GM23248 (cell line): ENCODE measurements at regions not wholly inside any gene's neighbourhood (a gene's known extent, or its start where the extent isn't known, plus 50 kb on each side); places are given as distances from the start of the nearest gene placed in this dataset.

ENCODE experiments used
- EZH2 ChIP-seq: fragments of 200-600 bp; sonication (generic); IDR thresholded peaks from 2 replicates; pipeline ENCODE4 v1.6.1; 2018; ENCODE audit warnings: antibody characterized with exemption, mild to moderate bottlenecking; ENCODE audit not compliant: insufficient read depth, poor library complexity, severe bottlenecking
- EZH2phosphoT487 ChIP-seq: fragments of 200-600 bp; sonication (generic); IDR thresholded peaks from 2 replicates; pipeline ENCODE4 v1.6.1; 2018; ENCODE audit warnings: antibody characterized with exemption, moderate library complexity, mild to moderate bottlenecking, low read depth; ENCODE audit not compliant: insufficient read depth

- no peak for TF ChIP-seq EZH2phosphoT487
- TF ChIP-seq EZH2, result no peak
Observed at GRCh38 chr17:27240802-27241155, 53.1 kb upstream of the WSB1 start.
